ENCODE measurements at regions not wholly inside any gene's neighbourhood (a gene's known extent, or its start where the extent isn't known, plus 50 kb on each side); places are given as distances from the start of the nearest gene placed in this dataset.

GRCh38 chr5:123261752-123262151 is 161.5 kb downstream of the CEP120 start:
- Histone ChIP-seq H3K27me3 (ENCODE audit: control insufficient read depth, insufficient read depth, low read length) (no peaks in the 10 kb centered on the region), H3K27ac (no peak overlapping the region)

GRCh38 chr5:123249446-123249845 is 160.4 kb downstream of the PRDM6 start:
- H3K4me1 ChIP-seq = no peaks in the 10 kb centered on the region
- no peaks in the 10 kb centered on the region for H3K79me2 ChIP-seq
- no peak overlapping the region for H2AFZ ChIP-seq
- H3K27me3 ChIP-seq (ENCODE audit: control insufficient read depth, insufficient read depth, low read length) = no peaks in the 10 kb centered on the region
- no peaks in the 10 kb centered on the region for H3K36me3 ChIP-seq (ENCODE audit: control insufficient read depth, insufficient read depth, low read length)
- H3K4me3 ChIP-seq (ENCODE audit: low read depth, low read length) = no peak overlapping the region
- TF ChIP-seq CTCF (IDR thresholded peaks at IDR 0.05) = no peak
- H3K9me3 ChIP-seq (ENCODE audit: control insufficient read depth, low read length) = no peaks in the 10 kb centered on the region
- H3K27ac ChIP-seq = no peak overlapping the region
- no peak overlapping the region for H3K4me2 ChIP-seq (ENCODE audit: low read length)
- no peak overlapping the region for H3K9ac ChIP-seq

More at GRCh38 chr5:123261752-123262151, 161.5 kb downstream of the CEP120 start:
- no peaks in the 10 kb centered on the region for H3K4me1 ChIP-seq
- H3K4me3 ChIP-seq (ENCODE audit: low read depth, low read length) = no peak overlapping the region
- no peak overlapping the region for H3K4me2 ChIP-seq (ENCODE audit: low read length)
- H3K36me3 ChIP-seq (ENCODE audit: control insufficient read depth, insufficient read depth, low read length) = no peaks in the 10 kb centered on the region
- H3K9me3 ChIP-seq (ENCODE audit: control insufficient read depth, low read length) = no peaks in the 10 kb centered on the region
- no peak for TF ChIP-seq CTCF (IDR thresholded peaks at IDR 0.05)
- H3K9ac ChIP-seq = no peak overlapping the region
- no peak overlapping the region for H2AFZ ChIP-seq
- no peaks in the 10 kb centered on the region for H3K79me2 ChIP-seq

- TF ChIP-seq CTCF (IDR thresholded peaks at IDR 0.05) = no peak
- Histone ChIP-seq H3K27me3 (ENCODE audit: control insufficient read depth, insufficient read depth, low read length) (no peaks in the 10 kb centered on the region), H3K4me1 (no peaks in the 10 kb centered on the region), H3K9ac (no peak overlapping the region), H3K27ac (no peak overlapping the region), H2AFZ (no peak overlapping the region), H3K4me2 (ENCODE audit: low read length) (no peak overlapping the region), H3K36me3 (ENCODE audit: control insufficient read depth, insufficient read depth, low read length) (no peaks in the 10 kb centered on the region), H3K4me3 (ENCODE audit: low read depth, low read length) (no peak overlapping the region), H3K9me3 (ENCODE audit: control insufficient read depth, low read length) (no peaks in the 10 kb centered on the region), H3K79me2 (no peaks in the 10 kb centered on the region)
Observed at GRCh38 chr5:123245689-123246088, 156.6 kb downstream of the PRDM6 start.

- Histone ChIP-seq H3K4me3 (ENCODE audit: low read depth, low read length) (no peak overlapping the region), H3K4me2 (ENCODE audit: low read length) (no peak overlapping the region), H2AFZ (no peak overlapping the region), H3K27ac (no peak overlapping the region), H3K9ac (no peak overlapping the region), H3K27me3 (ENCODE audit: control insufficient read depth, insufficient read depth, low read length) (no peaks in the 10 kb centered on the region), H3K4me1 (no peaks in the 10 kb centered on the region), H3K36me3 (ENCODE audit: control insufficient read depth, insufficient read depth, low read length) (no peaks in the 10 kb centered on the region), H3K9me3 (ENCODE audit: control insufficient read depth, low read length) (no peaks in the 10 kb centered on the region), H3K79me2 (no peaks in the 10 kb centered on the region)
- no peak for TF ChIP-seq CTCF (IDR thresholded peaks at IDR 0.05)
Observed at GRCh38 chr5:123244458-123244857, 155.4 kb downstream of the PRDM6 start.

Data from parathyroid adenoma (tissue), 2 donors.